NT2/D1 (cell line): ENCODE measurements at regions not wholly inside any gene's neighbourhood (a gene's known extent, or its start where the extent isn't known, plus 50 kb on each side); places are given as distances from the start of the nearest gene placed in this dataset.

ENCODE experiments used
- DNase-seq: peaks from one replicate; pipeline ENCODE4 v3.0.0-alpha.2; 2011; ENCODE audit warnings: low read depth, low spot score
- H3K27me3 ChIP-seq: 2 replicates; pipeline ENCODE4 v1.6.0; 2011; ENCODE audit warnings: mild to moderate bottlenecking; ENCODE audit not compliant: insufficient read length, insufficient read depth
- H3K36me3 ChIP-seq: 2 replicates; pipeline ENCODE4 v1.6.1; 2011; ENCODE audit warnings: mild to moderate bottlenecking, low read length, mixed read lengths; ENCODE audit not compliant: insufficient read depth, insufficient read length
- H3K4me1 ChIP-seq: 2 replicates; pipeline ENCODE4 v1.5.1; 2011; ENCODE audit not compliant: insufficient read depth, insufficient read length
- H3K4me3 ChIP-seq: 2 replicates; pipeline ENCODE4 v1.5.1; 2011; ENCODE audit warnings: low read depth; ENCODE audit not compliant: insufficient read length
- H3K9ac ChIP-seq: 2 replicates; pipeline ENCODE4 v1.6.0; 2011; ENCODE audit warnings: low read depth; ENCODE audit not compliant: insufficient read length
- H3K9me3 ChIP-seq: 2 replicates; pipeline ENCODE4 v1.5.1; 2011; ENCODE audit warnings: mild to moderate bottlenecking, low read length; ENCODE audit not compliant: insufficient read depth
- SUZ12 ChIP-seq: IDR thresholded peaks from 2 replicates; pipeline ENCODE4 v1.6.1; 2011; ENCODE audit not compliant: insufficient read length, insufficient read depth; ENCODE audit errors: extremely low read depth
- YY1 ChIP-seq: IDR thresholded peaks from 2 replicates; pipeline ENCODE4 v1.6.1; 2011; ENCODE audit not compliant: insufficient read length, insufficient read depth
- ZNF274 ChIP-seq: IDR thresholded peaks from 2 replicates; pipeline ENCODE4 v1.6.1; 2011; ENCODE audit warnings: mild to moderate bottlenecking, low read depth, low read length

DNA sequence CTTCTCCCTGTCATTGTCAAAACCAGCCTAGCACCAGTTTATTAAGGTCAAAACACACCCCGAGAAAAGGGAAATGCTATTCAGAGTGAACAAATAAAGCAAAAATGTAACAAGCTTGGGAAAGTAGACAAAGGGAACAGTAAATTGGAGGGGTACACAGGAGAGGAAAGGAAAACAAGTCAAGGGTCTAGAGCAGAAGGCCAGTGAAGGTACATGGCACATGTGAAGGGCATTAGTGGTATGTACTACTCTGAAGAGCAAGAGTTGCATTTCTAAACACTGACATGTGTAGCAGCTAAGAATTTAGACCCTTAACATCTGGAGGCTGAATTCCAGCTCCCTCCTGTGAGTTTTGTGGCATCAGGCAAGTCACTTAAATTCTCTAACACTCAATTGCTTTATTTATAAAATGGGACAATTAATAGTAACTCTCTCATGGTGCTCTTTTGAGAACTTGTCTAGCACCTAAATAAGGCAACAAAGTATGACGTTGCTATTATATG lies 244.3 kb upstream of the ADAMTS9 start:
- no peak for DNase-seq
- Histone ChIP-seq H3K9me3 (peaks cover 36% of the 10 kb centered on the region), H3K36me3 (no peaks in the 10 kb centered on the region), H3K4me3 (no peak overlapping the region), H3K27me3 (no peaks in the 10 kb centered on the region), H3K4me1 (no peaks in the 10 kb centered on the region), H3K9ac (no peak overlapping the region)
- TF ChIP-seq SUZ12 (no peak), YY1 (no peak), ZNF274 (no peak)

- Histone ChIP-seq H3K4me3 (no peak overlapping the region), H3K9ac (no peak overlapping the region), H3K36me3 (no peaks in the 10 kb centered on the region), H3K9me3 (peaks cover 36% of the 10 kb centered on the region), H3K27me3 (no peaks in the 10 kb centered on the region), H3K4me1 (no peaks in the 10 kb centered on the region)
- no peak for DNase-seq
- no peak for TF ChIP-seq YY1
- TF ChIP-seq SUZ12: no peak
- no peak for TF ChIP-seq ZNF274
These were observed 243.1 kb upstream of the ADAMTS9 start for GRCh38 chr3:64930891-64931290.

GRCh38 chr3:64928683-64929082 lies 240.9 kb upstream of the ADAMTS9 start:
- no peaks in the 10 kb centered on the region for H3K4me1 ChIP-seq
- H3K9me3 ChIP-seq: peaks cover 23% of the 10 kb centered on the region

GRCh38 chr3:64927689-64928088 lies 239.9 kb upstream of the ADAMTS9 start:
- Histone ChIP-seq H3K4me1 (no peaks in the 10 kb centered on the region), H3K36me3 (no peaks in the 10 kb centered on the region), H3K9me3 (peaks cover 13% of the 10 kb centered on the region), H3K27me3 (no peaks in the 10 kb centered on the region), H3K4me3 (no peak overlapping the region), H3K9ac (no peak overlapping the region)
- DNase-seq: no peak
- TF ChIP-seq YY1 (no peak), SUZ12 (no peak), ZNF274 (no peak)

More at GRCh38 chr3:64928683-64929082, 240.9 kb upstream of the ADAMTS9 start:
- no peaks in the 10 kb centered on the region for H3K36me3 ChIP-seq
- no peak overlapping the region for H3K9ac ChIP-seq
- no peak for TF ChIP-seq SUZ12
- TF ChIP-seq YY1: no peak
- no peak for TF ChIP-seq ZNF274
- H3K4me3 ChIP-seq: no peak overlapping the region
- H3K27me3 ChIP-seq: no peaks in the 10 kb centered on the region
- no peak for DNase-seq

GRCh38 chr3:64925575-64925974 lies 237.8 kb upstream of the ADAMTS9 start:
- H3K9me3 ChIP-seq: no peaks in the 10 kb centered on the region; the same call in 1 of the 2 replicates
- no peaks in the 10 kb centered on the region for H3K27me3 ChIP-seq
- DNase-seq: no peak
- H3K9ac ChIP-seq: no peak overlapping the region
- TF ChIP-seq YY1: no peak
- TF ChIP-seq SUZ12: no peak
- TF ChIP-seq ZNF274: no peak
- no peaks in the 10 kb centered on the region for H3K4me1 ChIP-seq
- H3K4me3 ChIP-seq: no peak overlapping the region
- no peaks in the 10 kb centered on the region for H3K36me3 ChIP-seq

DNA sequence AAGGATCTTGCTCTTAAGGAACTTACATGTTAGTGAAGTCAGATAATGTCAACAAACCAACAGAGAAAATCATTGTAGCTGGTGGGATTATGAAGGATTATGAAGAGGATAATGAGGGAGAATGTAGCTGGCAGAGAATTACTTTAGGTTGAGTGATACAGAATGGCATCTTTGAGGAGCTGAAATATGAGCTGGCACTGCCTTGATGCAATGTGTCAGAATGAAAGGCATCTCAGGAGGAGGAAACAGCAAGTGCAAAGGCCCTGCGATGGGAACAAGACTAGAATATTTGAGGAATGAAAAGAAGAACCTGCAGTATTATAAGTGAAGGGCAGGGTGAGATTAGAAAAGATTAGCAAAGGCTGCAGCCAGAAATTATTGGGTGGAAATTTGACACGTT lies 237.2 kb upstream of the ADAMTS9 start:
- H3K4me3 ChIP-seq: no peak overlapping the region
- no peaks in the 10 kb centered on the region; the same call in 1 of the 2 replicates for H3K9me3 ChIP-seq
- no peaks in the 10 kb centered on the region for H3K4me1 ChIP-seq
- no peak for DNase-seq
- H3K27me3 ChIP-seq: no peaks in the 10 kb centered on the region
- no peak overlapping the region for H3K9ac ChIP-seq
- H3K36me3 ChIP-seq: no peaks in the 10 kb centered on the region
- TF ChIP-seq YY1 (no peak), ZNF274 (no peak)

DNA sequence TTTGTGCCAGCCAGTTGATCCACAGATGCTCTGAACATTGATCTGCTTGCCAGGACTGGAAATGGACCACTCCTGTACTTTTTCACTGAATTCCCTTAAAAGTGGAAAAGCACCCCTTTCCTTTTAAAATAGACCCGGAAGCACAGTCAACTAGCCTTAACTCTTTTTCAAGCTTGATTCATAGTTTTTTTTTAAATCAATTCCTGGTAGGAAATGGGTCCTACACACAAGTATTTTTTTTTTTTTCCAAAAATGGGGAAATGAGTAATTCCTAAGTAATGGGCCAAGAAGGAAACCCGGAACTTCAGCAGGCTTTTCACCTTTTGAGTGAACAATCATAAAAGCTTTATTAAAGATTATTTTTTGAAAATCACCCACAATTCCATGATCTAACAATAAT lies 234.4 kb upstream of the ADAMTS9 start:
- TF ChIP-seq ZNF274 (no peak), YY1 (no peak), SUZ12 (no peak)
- Histone ChIP-seq H3K4me3 (no peak overlapping the region), H3K9ac (no peak overlapping the region), H3K4me1 (no peaks in the 10 kb centered on the region), H3K27me3 (no peaks in the 10 kb centered on the region), H3K9me3 (no peaks in the 10 kb centered on the region; the same call in 1 of the 2 replicates), H3K36me3 (no peaks in the 10 kb centered on the region)
- DNase-seq: no peak
